ENCODE measurements at regions not wholly inside any gene's neighbourhood (a gene's known extent, or its start where the extent isn't known, plus 50 kb on each side); places are given as distances from the start of the nearest gene placed in this dataset.

DNA sequence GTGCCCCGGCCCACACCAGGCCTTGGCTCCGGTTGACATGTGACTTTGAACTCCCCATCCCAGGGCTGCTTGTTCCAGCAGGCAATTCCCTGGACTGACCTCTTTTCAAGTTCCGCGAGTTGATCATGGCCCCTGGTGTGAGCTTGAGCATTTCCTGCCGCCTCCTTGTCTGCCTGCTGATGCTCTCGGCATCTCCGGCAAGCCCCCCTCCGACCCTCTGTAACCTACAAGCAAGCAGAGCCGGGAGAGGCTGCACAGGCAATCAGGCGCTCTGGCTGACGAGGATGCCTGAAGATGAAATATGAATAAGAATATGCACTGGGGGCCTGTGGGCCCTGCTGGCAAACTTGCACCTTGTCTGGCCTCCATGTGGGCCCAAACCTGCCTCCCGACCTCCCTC, 304.9 kb upstream of the MKI67 start:
- no peak for DNase-seq

DNA sequence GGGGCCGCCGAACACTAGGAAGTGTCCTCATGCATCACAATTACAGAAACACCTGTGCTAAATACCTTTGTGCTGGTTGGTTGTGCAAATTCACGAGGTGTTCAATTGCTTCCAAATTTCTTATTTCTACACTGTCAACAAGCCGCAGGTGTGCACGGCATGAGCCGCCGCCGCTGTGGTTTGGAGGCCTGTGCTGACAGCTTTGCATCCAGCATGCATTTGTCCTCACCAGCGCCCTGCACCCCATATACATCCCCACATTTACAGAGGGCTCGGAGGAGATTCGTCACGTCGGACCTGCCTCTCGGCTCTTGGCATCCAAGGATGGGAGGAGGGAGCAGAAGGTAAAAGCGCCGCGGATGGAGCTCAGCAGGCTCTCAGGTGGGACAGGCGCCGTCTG, 305.3 kb upstream of the MKI67 start:
- no peak for DNase-seq

DNA sequence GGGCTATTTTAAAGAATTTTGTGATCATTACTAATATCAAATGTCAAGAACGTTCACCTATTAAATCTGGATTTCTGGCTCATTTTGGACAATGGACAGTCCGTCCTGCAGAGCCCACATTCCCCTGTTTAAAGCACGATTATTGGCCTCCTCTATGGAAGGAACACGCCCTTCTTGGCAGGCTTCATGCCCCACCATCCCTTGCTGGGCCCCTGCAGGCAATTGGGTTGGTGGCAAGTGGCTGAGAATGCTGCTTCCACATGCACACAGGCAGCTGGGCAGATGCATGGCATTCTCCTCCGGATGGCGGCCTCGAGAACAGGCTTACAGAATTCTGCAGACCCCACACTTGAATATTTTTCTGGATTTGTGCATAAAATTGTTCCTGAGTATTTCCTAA, 305.8 kb upstream of the MKI67 start:
- DNase-seq, result no peak

DNA sequence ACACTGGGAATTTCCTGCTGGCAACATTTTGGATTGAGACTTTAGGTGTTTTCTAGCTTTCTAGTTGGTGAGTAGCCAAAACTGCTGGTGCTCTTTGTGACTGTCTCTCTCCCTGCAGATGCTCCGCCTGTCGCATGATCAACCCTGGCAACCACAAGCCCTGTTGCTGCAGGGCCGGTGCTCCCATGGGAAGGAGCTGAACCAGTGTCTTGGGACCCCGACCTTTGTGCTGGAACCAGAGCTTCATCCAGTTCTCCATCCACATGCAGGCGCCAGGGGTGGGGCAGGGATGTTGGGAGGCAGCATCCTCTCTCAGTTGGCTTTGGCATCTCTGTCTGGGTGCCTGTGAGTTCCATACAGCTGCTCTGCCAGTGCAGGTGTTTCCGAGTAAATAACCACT, 306.2 kb upstream of the MKI67 start:
- no peak for DNase-seq

DNA sequence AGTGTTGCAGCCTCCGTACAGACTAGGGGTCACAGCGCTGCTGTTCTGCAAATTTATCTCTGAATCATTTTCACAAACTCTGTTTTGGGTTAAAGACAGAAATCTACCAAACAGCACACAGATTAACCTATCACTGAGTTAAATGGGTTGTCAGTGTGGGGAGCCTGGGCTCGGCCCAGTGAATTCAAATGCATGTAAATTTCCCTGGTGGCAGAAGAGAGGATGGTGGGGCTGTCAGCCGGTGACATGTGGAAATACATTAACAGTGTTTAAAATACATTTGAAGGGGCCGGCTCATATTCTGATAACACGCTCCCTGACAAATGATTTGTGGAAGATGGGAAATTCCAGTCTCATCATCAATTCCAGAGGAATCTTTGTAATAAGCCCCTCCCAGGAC, 309.6 kb upstream of the MKI67 start:
- DNase-seq, result no peak

DNA sequence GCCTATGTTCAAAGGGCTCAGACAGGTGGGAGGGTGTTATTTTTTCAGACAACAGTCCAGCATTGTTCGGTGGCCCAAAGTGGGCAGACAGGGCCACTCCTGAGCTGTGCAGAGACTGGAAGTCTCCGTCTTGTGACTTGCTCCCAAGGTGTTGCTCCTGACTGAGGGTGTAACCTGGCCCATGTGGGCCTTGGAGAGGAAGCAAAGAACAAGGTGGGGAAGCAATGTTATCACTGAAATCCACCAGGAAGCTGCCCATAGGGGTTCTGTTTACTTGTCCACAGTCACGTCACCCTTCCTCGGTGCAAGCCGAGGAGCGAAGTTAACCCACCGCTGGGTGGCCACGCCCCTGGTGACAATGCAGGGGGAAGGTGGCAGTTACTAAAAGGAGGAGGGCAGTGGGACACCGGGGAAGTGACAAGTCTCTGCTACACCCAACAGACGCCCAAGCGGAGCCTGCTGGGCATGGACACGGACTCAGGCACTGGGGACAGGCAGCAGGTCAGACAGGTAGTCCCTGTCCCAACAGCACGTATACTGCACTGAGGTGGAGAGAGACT, 311.6 kb upstream of the MKI67 start:
- DNase-seq, result no peak

DNA sequence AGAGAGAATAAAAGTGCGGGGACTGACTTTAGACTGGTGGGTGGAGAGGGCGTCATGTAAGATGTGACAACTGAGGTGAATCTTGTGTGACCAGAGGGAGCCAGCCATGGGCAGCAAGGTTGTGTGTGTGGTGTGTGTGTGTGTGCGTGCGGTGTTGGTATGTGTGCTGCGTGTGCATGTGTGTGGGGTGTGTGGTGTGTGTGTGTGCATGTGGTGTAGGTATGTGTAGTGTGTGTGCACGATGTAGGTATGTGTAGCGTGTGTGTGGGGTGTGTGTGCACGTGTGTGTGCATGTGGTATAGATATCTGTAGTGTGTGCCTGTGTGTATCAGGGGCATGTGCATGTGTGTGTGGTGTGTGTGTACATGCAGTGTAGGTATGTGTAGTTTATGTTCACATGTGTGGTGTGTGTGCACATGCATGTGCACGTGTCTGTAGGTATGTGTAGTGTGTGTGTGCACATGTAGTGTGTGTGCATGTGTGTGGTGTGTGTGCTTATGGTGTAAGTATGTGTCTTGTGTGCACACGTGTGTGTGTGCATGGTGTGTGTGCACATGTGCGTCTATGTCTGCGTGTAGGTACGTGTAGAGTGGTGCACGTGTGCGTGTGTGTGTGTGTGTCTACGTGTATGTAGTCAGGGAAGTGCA, 312.3 kb upstream of the MKI67 start:
- DNase-seq, result no peak

DNA sequence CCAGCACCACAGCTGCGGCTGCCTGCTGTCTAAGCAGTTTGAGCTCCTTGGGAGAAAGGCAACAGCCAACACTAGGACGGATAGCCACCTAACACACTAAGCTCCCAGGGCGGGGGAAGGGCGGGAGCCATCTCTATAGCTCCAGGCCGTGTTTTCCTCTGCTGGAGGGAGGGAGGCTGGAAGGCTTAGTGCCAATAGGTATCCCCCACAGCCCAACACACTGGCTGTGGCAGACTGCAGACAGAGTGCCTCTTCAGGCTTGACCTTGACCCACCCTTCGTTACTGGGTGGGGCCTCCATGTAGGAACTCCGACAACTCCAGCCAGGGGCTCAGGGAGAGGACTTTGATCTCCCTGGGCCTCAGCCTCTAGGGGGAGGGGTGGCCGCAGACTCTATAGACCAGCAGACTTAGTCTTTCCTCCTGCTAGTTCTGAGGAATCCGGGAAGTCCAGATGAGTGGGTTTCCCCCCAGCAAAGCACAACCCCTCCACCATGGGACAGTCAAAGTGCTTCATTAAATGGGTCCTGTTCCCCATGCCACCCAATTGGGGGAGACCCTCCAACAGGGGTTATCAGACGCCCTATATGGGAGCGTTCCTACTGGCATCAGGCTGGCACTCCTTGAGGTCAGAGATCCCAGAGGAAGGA, 314.4 kb upstream of the MKI67 start:
- DNase-seq, result no peak

DNA sequence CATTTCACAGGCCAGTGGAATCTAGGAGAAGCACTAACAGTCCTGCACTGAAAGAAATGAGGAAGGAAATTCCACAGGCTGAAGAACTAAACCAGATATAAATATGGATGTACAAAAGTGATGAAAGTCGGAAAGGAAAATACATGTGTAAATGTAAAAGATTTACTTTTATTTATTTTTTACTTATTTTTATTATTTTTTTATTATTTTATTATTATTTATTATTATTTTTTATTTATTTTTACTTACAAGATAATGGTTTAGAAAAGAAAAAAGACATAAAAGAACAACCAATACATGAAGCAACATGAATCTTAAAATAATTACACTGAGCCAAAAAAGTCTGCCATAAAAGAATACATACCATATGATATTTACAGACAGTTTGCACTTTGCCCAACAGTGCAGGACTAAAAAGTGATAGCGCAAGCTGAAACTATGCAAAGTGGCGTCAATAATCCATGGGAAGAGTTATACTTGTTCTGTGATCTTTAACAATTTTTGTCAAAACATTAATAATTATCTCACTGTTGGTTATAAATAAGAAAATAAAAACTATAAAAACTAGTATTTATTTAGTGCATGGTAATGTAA, 317.8 kb upstream of the MKI67 start:
- no peak for DNase-seq

DNA sequence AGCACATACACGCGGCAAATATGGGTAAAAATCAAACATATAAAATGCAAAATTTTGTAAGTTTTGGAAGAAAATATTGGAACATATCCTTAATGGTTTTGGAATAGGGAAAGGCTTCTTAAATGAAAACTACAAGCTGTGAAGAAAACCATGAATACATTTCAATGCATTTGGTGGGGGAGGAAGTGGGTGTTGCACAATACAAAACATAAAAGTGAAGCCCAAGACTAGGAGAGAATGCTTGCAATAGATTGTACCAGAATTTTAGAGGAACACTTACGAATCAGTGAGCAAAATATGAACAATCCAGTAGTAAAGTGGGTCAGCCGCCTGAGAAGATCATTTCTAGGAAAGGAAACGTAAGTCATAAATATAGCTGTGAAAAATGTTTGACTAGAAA, 322.6 kb upstream of the MKI67 start:
- no peak for DNase-seq

DNA sequence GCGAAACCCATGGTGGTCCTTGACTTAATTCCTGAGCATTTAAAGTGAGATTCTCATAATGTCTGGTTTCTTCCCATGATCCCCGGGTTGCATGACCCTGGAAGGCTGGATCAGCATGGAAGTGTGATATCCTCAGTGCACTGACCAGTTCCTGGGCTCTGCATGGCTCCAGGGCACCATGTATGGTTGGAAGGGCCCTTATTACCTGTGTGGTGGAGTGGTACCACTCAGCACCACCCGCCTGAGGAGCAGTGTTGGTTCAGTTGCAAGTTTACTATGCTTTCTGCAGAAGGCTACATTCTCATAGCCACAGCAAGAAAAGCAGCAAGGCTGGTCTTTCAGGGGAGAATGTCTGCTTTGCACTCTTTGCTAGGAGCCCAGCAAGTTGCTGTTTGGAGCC, 325.7 kb upstream of the MKI67 start:
- no peak for DNase-seq

DNA sequence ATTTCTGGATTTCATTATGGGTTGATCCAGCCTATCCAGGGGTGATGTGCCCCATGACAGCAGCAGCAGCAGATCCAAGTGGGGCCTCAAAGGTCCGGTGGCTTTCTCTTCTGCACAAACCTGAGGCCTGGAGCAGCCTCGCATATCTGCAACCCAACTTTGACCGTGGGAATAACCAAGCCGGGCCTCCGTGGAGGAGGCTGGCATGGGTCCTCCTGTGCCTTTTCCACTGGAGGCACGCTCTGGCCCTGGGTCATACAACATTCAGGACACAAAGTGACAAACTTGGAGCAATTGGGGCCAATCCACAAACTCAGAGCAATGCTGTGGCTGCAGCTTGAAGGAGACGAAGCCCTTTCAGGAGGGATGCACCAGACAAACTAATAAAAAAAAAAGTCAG, 330.0 kb upstream of the MKI67 start:
- no peak for DNase-seq

DNA sequence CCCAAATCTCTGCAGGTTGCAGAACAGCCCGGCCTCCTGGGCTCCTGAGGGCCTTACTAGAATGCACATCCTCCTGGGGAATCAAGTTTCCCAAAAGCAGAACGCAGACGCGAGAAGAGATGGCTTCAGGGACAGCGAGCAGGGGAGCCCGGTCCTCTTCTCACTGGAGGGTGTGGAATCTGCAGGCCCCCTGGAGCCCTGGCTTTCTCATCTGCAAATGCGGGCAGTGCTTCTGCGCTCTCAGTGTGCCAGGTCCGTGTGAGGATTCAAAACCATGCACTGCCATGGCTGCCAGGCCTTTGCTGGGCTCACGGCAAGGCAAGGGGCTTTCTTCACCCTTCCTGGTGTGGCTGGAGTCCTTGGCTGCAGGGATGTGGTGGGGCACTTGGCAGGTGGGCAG, 330.9 kb upstream of the MKI67 start:
- no peak for DNase-seq

DNA sequence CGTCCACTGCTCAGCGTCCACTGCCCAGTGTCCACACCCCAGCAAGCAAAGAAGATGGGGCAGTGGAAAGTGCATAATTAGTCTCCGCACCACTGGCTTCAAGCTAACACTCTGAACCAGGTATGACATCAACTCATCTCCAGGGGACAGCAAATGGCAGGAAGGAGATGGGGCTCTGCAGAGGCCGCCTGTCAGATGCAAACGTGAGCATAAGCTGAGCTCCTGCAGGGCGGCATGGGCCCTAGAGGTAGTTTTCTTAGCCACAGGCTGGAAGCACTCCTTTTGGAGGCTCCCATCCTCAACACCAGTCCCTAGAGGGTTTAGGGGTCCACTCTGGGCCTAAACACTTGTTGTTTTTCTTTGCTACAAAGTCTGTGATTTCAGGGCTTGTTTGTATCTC, 335.8 kb upstream of the MKI67 start:
- DNase-seq, result no peak

DNA sequence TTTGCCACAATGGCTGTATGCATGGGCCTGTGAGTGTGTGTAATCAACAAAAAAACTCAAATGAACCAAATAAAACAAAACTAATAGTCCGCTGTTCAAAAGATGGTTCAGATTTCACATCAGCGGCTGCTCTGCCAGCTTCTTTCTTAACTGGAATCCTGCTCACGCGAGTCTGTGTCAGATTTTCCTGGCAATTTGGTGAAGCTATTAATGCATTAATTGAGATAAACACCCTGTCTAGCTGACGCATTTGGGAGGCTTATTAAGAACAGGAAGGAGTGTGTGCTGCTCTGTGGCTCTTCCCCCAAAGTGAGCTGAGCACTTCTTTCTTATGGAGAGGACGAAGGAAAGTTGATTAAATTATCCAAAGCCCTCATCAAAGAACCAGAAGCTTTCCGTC, 336.6 kb upstream of the MKI67 start:
- DNase-seq, result no peak

DNA sequence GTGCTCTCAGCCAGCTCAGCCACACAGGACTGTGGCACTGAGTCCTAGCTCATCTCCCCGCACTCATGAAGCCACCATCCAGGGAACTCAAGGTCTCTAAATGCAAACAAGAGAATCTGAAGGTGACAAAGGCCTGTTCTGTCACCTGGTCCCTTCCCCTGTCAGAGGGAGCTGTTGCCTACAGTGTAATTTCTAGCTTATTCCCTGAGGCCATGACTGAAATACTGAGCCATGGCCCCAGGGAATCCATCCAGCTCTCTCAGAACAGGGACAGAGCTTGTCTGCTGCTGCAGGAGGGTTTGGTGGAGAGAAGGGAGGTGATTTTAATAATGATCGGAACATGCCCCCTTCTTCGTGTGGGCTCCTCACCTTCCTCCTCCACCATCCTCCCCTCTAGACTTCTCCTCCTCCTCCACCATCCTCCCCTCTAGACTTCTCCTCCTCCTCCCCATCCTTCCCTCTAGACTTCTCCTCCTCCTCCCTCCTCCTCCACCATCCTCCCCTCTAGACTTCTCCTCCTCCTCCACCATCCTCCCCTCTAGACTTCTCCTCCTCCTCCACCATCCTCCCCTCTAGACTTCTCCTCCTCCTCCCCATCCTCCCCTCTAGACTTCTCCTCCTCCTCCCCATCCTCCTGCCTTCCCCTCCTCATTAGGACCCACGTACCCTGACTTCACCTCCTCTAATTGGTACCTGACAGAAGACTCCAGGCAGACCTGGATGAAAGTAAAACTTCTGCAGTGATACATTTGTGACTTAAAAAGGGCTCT, 338.0 kb upstream of the MKI67 start:
- peak; percentile 23 for DNase-seq

DNA sequence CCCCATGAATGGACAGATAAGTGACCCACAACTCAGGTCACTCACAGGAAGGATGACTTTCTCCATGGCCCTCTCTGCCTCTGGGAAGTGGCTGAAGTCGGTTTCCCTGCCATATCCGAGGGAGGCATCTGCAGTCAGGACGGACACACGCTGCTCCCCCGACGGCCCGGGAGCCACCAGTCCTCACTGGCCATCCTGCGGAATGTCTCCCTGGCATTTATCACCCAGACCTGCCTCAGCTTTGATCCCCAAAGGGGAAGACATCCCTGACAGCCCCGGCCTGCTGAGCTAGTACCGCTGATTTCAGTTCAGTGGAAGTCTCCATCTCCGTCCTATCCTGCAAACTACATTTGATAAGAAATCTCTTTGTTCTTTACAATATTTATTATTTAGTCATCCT, 339.5 kb upstream of the MKI67 start:
- DNase-seq, result no peak

DNA sequence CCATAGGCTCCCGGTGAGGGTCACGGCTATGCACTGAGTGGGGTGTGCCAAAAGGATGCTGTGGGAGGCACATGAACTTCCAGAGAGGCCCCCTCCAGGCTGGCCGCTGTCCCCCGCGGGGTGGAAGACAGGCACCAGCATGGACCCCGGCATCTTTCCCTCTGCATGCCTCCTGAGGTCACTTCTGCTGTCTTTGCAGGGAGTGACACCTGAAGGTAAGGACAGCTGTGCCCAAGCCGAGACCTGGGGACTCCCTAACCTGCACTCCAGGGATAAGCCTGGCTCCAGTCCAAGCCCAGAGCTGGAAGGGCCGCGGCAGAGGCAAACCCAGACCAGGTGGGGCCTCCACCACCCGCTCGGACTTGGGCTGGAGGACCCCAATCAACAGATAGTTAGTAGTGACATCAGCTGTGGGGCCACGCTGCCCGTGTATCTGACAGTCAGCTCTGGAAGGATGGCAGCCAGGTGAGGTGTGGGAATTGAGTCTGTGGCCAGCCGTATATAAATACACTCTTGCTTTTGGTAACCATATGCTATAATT, 340.7 kb upstream of the MKI67 start:
- DNase-seq, result no peak

DNA sequence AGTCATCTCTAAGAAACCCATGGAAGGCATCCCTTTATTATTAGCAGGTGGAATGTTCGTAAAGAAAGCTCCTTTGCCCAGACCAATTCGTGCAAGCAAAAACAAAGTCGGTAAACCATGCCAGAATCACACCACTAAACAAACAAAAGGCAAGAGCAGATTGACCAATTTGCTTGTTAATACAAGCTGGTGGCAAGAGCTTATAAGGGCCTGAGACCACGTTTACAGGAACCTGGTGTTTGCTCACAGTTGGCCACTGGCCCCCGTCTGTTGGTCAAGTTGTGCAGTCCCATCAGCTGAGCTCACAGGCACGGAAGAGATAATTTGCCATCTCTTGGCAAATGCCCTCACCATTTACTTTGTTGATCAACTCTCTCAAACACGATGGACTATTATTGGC, 342.2 kb upstream of the MKI67 start:
- no peak for DNase-seq

DNA sequence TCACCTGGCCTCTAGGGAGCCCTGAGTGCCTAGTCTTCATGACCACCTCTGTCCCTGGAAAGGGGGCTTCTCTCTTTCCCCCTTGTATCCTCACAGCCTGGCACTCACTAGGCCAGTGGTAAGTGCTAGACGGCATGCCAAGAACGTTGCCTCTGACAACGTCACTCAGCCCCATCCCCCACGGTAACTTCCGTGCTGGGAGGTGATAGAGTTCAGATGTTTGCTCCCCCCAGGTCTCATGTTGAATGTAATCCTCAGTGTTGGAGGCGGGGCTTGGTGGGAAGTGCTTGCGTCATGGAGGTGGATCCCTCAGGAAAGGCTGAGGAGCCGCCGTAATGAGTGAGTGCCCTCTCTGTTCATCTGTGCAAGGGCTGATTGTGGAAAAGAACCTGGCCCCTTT, 343.3 kb upstream of the MKI67 start:
- no peak for DNase-seq

DNA sequence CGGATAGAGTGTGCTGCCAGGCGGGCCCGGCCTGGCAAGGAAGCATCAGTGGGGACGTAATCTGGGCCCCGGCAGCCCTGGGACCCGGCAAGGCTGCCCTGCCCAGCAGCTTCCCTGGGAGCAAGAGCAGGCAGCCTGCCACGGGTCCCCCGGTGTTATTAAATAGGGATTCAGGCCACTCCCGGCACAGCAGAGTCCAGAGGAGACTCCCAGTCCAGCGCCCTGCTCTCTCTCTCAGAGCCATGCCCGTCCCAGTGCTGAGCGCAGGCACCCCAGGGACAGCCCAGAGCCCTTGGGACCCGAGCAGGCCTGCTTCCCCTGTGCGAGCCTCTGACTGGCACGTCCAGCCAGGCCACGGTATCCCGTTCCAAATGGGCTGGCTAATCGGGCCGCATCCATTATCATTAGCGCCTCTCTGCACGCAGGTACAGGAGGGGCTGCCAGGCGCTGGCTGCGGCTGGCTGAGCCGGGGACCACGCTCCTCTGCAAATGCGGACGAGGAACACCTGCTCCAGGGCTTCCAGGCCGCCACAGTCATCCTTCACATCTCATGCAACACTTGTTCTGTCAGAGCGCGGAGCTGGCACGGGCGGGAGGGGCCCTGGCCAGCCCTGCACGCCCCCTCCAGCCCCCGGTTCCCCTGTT, 344.2 kb upstream of the MKI67 start:
- DNase-seq, result no peak

DNA sequence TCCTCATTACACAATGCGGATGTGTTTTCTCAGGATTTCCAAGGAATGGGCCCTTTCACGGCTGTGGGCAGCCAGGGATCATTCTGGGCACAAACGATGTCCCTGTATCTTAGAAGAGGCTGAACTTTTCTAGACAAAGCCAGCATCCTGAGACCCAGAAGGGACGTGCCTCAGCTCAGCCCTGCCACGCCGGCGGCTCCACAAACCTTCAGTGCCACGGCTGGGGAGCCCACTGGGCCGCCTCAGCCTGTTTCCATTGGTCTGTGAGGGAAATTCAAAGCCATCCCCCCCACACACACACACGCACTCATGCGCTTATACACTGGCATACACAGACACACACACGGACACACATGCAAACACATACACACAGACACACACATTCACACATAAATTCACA, 344.9 kb upstream of the MKI67 start:
- no peak for DNase-seq

DNA sequence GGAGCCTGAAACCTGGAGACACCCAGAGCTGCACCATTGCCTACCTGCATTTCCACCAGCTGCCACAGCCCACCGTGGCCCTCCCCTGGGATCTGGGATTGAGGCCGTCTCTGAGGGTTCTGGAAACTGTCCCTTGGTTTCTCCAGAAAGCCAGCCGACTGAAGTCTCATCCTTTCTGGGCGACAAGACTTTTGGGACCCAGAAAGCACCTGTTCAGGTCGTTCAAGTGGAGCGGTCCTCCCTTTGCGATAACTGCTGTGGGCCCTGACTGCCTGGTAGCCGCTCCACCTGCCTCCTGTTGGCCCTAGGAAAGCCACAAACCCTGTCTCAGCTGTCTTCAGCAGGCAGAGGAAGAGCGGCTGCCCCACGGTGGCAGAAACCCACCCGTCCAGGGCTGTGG, 346.0 kb upstream of the MKI67 start:
- no peak for DNase-seq
